GM18517 (cell line): ENCODE measurements at regions not wholly inside any gene's neighbourhood (a gene's known extent, or its start where the extent isn't known, plus 50 kb on each side); places are given as distances from the start of the nearest gene placed in this dataset.

Experiments used
- ATAC-seq: cut with Tn5 transposase; IDR thresholded peaks from one replicate; pipeline ENCODE4 v1.9.1; 2021; ENCODE audit warnings: mild to moderate bottlenecking, moderate library complexity; ENCODE audit not compliant: unreplicated experiment

DNA sequence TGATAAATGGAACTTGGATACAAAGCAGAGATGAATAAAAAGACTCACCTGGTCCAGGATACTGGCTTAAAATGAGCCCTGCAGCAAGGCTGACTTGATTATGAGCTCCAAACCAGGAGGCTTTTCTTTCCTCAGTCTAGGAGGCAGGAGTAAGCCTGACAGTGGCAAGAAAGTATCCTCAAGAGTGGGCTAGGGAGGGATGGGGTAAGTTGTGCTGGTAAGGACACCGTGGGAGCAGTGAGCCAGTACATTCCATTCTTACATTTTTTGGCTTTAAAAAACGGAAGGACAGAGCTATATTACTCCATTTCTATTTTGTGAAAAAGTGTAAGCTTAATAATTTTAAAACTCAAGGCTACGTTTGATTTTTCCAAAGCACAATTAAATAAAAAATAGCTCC, 187.1 kb upstream of the DDI1 start:
- no peak for ATAC-seq

DNA sequence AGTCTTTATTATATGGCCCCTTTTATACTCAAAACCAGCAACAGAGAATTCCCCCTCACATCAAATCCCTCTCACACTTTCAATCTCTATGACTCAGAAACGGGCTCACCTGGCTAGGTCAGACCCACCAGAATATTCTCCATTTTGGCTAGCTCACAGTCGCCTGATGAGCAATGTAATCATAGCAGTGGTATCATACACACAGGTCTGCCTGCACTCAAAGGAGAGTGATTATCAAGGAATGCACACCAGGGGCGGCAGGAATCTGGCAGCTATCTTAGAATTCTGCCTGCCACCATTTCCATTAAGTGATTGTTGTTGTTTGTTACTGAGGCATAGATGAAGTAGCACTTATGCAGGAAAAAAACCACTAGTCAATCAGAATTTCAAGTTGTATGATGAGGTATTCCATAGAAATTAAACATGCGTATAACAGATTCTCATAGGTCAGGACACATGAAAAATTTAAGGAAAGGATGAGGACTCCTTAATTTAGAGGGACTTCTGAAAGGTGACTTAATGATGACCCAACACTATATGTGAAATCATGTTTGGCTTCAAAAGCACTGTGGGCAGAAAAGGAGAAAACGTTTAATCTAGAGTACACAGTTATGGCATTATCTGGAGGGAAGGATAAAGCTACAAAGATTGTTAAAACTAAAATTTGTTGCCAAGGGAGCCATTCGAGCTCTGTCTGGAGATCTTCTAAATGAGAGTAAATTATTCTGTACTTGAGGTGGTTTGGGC, 185.8 kb upstream of the DDI1 start:
- no peak for ATAC-seq

DNA sequence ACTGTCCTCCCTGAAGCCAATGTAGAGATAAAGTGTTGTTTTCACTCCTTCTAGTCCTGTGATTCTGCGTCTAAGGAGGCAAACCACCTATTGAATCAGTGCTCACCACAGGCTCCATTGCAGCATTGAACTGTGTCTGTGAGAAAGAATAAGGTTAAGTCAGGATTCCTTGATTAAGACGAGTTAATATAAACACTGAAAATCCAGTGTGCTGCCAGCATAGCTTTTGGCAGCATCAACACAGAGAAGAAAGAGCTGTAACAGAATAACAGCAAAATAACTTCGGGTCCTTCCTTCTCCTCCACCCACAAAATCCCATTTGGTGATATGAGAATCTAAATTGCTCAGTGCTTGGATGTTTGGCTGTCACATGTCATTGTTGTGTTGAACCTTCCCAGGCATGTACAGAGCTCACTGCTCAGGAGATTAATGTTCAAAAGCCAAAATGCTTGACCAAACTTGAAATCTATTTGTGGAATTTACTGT, 185.2 kb upstream of the DDI1 start:
- no peak for ATAC-seq
